Fibroblast of mammary gland (primary cell): ENCODE measurements at regions not wholly inside any gene's neighbourhood (a gene's known extent, or its start where the extent isn't known, plus 50 kb on each side); places are given as distances from the start of the nearest gene placed in this dataset.

Source experiments
- DNase-seq: peaks from one replicate; pipeline ENCODE4 v3.0.0-alpha.2; 2010; ENCODE audit warnings: low read depth
- H3K4me3 ChIP-seq: 2 replicates; pipeline ENCODE4 v1.5.1; 2011; ENCODE audit warnings: low read depth, mild to moderate bottlenecking, low read length, moderate library complexity; ENCODE audit not compliant: control insufficient read depth
- TF ChIP-seq, protein P1 (sequence below): conservative IDR thresholded peaks from 2 replicates; pipeline ENCODE4 v1.5.1; 2011; ENCODE audit warnings: low read depth, low read length, inconsistent platforms; ENCODE audit not compliant: control insufficient read depth, insufficient read depth

DNA sequence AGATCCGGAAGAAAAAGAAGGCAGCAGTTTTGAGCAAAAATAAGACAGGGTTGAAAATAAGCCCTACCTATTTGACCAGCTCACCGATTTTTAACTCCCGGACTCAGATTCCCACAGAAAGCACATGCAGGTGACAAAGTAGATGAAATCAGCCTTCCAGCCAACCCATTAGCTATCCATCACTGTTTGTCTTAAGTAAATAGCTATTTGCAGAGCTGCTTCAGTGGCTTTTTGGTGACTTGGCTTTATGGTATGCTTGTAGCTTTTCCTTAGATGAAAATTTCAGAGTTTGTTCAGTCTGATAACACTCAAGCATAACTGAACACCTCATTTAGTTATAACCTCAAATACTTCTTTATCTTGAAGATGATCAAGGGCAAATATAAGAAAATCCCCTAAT, 192.6 kb downstream of the HIPK3 start:
- TF ChIP-seq, protein P1, sequence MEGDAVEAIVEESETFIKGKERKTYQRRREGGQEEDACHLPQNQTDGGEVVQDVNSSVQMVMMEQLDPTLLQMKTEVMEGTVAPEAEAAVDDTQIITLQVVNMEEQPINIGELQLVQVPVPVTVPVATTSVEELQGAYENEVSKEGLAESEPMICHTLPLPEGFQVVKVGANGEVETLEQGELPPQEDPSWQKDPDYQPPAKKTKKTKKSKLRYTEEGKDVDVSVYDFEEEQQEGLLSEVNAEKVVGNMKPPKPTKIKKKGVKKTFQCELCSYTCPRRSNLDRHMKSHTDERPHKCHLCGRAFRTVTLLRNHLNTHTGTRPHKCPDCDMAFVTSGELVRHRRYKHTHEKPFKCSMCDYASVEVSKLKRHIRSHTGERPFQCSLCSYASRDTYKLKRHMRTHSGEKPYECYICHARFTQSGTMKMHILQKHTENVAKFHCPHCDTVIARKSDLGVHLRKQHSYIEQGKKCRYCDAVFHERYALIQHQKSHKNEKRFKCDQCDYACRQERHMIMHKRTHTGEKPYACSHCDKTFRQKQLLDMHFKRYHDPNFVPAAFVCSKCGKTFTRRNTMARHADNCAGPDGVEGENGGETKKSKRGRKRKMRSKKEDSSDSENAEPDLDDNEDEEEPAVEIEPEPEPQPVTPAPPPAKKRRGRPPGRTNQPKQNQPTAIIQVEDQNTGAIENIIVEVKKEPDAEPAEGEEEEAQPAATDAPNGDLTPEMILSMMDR, result no peak

DNA sequence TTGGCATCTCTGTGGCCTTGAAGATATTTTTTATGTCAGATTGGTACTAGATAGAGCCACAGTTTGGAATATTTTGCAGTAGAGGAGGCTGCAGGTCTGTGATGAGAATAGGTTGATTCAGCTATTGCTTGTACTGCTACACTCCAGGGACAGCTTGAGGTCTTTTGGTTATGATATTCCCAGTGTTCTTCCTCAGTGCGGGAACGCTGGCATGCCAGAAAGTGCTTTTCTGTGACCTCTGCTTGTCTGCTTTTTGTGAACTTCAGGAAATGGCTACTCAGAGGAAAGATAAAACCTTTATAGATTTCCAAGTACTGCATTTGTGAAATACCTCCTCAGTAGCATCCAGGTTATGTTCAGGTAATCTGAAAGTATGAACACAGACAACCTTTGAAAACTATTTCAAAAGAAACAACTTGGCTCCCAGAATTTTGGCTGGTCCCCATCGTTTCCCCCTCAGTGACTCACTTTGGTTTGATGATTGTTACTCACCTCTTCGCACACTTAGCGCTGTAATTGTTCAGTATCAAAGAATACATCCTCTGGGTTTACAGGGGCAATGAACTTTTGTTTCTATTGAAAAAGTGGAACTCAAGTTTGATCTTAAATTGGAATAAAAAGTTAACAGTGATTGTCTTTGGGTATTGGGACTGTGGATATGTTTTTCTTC, 191.4 kb downstream of the HIPK3 start:
- TF ChIP-seq, protein P1, result no peak
- DNase-seq, result peak; percentile 48

More for the DNA sequence above, 192.6 kb downstream of the HIPK3 start:
- DNase-seq, result no peak
- no peak overlapping the region for H3K4me3 ChIP-seq

DNA sequence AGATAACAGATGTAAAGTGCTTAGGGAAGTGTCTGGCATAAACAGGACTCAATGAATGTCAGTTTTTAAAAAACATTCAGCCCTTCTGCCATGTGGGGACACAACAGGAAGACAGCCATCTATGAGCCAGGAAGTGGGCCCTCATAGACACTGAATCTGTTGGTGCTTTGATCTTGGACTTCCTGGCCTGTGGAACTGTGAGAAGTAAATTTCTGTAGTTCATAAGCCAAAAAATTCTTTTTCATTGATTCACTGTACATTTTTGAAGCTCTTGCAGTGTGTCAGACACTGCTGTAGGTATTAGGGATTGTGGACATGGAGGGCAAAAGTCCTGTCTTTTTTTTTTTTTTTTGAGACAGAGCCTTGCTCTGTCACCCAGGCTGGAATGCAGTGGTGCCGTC, 188.6 kb downstream of the HIPK3 start:
- DNase-seq, result peak; percentile 39
- TF ChIP-seq, protein P1, result no peak
- no peak overlapping the region for H3K4me3 ChIP-seq

More for the DNA sequence above, 191.4 kb downstream of the HIPK3 start:
- H3K4me3 ChIP-seq, result no peak overlapping the region

DNA sequence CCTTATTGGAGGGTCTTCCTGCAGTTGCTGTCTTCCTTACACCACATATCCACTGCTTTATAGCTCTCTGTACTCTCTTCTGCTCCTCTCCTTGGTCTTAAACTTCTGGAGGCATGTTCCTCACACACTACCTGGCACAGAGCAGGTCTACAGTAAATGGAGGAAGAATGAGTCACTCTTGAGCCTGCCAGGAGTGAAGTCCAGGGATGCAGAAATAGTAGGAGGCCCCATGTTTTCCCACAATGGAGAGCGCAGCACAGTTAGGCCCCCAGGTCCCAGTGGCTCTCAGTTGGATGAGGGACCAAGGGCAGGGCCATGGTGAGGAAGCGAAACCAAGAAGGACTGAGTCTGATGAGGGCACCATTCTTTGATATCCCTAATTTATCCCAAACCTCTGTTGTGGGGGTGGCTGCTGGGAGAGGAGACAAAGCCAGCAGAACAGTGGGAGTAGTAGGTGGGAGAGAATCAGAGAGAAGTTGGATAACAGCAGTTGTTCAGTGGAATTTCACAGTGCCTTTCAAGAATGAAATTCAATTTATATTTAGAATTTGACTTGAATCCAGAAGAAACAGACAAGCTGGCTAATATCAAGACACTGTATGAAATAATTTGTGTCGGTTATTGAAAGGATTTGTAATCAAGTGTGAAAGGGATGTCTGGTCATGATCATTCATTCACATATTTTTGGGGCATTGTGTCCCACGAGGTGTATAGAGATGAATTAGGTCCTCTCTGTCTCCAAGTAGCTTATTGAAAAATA, 187.8 kb downstream of the HIPK3 start:
- TF ChIP-seq, protein P1, result no peak
- peak; percentile 40 for DNase-seq
- no peak overlapping the region for H3K4me3 ChIP-seq

DNA sequence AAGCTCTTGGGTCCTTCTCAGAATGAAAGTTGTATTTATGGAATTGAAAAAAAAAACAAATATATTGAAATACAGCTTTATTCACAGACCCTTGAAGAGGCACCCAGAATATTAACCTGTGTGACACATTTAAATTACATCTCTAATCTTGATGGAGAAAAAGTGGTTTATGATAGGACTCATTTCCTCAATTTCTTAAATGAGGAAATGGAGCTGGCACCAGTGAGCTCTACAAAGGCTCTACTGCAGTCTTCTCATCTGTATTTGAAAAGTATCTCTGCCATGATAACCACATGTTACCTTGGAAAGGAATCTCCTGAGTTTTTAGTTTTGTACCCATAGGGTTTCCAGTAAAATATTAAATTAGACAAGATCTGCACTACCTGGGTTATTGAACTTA, 186.5 kb downstream of the HIPK3 start:
- no peak overlapping the region for H3K4me3 ChIP-seq
- TF ChIP-seq, protein P1, result no peak
- no peak for DNase-seq

DNA sequence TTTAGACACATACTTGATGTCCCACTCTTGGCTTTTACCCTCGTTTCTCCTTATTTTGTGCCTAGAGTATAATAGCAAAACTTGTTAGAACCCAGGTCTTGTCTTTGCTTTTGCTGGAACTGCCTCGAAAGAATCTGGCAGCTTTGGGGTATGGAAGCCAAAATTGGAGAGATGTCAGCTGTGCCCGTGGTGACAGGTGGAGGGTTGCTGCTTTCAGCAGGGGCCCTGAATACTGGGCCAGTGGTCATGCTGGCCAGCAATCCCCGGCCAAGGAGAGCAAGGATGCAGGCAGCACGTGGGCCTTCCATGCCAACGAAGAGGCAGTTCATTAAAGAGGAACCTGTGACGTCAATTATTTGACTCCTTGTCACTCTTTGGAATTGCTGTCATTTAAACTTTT, 181.1 kb downstream of the HIPK3 start:
- DNase-seq, result no peak
- H3K4me3 ChIP-seq, result no peak overlapping the region
- TF ChIP-seq, protein P1, result no peak

DNA sequence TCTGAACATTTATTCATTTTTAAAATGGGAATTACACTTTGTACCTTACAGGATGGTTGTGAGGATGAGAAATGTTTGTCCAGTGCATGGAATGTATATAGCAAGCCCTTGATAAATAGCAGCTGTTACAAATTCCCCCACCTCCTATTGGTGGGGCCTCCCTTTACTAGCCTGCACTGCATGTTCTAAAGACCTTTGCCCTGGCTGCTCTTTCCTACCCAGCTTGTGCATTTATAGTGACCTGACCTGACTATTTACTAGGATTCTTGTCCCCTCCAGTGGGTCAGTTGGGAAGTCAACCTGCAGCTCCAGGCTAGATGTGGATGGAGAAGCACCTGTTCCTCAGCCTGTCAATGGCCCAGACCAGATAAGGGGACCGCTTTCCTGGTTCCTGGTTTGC, 180.3 kb downstream of the HIPK3 start:
- TF ChIP-seq, protein P1, result no peak
- DNase-seq, result no peak
- H3K4me3 ChIP-seq, result no peak overlapping the region
